ENCODE measurements at regions not wholly inside any gene's neighbourhood (a gene's known extent, or its start where the extent isn't known, plus 50 kb on each side); places are given as distances from the start of the nearest gene placed in this dataset.

DNA sequence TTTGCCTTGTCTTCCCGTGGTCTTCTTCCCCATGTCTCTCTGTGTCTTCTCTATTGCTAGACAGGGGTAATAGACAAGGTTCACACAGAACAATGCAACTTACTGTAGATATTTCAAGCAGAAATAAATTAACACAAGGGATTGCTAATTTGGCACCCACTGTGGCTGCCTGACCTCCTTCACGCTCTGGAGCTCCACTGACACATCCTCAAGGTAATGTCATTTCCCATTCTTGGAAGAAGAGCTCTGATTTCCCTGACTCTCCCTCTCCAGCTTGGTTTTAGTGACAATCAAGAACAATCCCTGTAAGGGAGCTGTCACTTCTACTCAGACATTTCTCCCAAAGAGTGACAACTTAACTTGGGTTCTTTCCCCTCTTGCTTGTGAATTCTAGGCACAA lies 105.4 kb upstream of the NAP1L1 start:
- Histone ChIP-seq H3K56ac (ENCODE audit: extremely low read depth, insufficient read depth, low read length) (no peak overlapping the region), H3K27me3 (ENCODE audit: control insufficient read depth, insufficient read depth, low read length) (no peaks in the 10 kb centered on the region), H3K9me1 (ENCODE audit: insufficient read depth, low read length) (no peaks in the 10 kb centered on the region), H3K4ac (ENCODE audit: low read depth, low read length) (no peak overlapping the region), H4K20me1 (ENCODE audit: insufficient read depth, low read length) (no peaks in the 10 kb centered on the region), H3K9ac (ENCODE audit: low read depth, low read length) (no peak overlapping the region), H3K79me1 (ENCODE audit: low read depth in 1 of 2, low read length in 2 of 2) (no peaks in the 10 kb centered on the region), H2BK120ac (ENCODE audit: low read depth, low read length) (no peak overlapping the region), H3K23ac (ENCODE audit: low read depth, low read length) (no peak overlapping the region), H2BK15ac (ENCODE audit: low read depth, low read length) (no peak overlapping the region), H2AK5ac (ENCODE audit: low read depth, low read length) (peak overlapping the region; percentile 17; the same call in 1 of the 2 replicates), H2AFZ (replicated peaks; ENCODE audit: low read length, poor library complexity) (no peak overlapping the region), H2BK5ac (ENCODE audit: low read depth, low read length, poor library complexity, severe bottlenecking) (no peak overlapping the region), H3K18ac (ENCODE audit: low read depth, low read length) (no peak overlapping the region), H3K4me2 (ENCODE audit: low read depth, low read length) (no peak overlapping the region), H4K91ac (ENCODE audit: insufficient read depth, low read depth, low read length) (no peak overlapping the region), H3K4me1 (ENCODE audit: control insufficient read depth, insufficient read depth, low read length) (peaks cover 1% of the 10 kb centered on the region; the same call in 1 of the 2 replicates), H2AK9ac (replicated peaks; ENCODE audit: low read depth, low read length, poor library complexity) (no peak overlapping the region), H3K9me3 (ENCODE audit: control insufficient read depth, insufficient read depth, low read length) (no peaks in the 10 kb centered on the region), H3K36me3 (ENCODE audit: control insufficient read depth, insufficient read depth, low read length) (no peaks in the 10 kb centered on the region), H3K14ac (replicated peaks; ENCODE audit: low read depth, low read length) (no peak overlapping the region), H2BK20ac (ENCODE audit: low read depth, low read length) (no peak overlapping the region), H3K4me3 (ENCODE audit: insufficient read depth, low read depth, low read length) (no peak overlapping the region), H4K5ac (ENCODE audit: low read depth, low read length) (no peak overlapping the region), H3K27ac (ENCODE audit: insufficient read depth, low read length) (no peak overlapping the region), H4K8ac (ENCODE audit: low read depth in 2 of 2, low read length in 2 of 2) (no peak overlapping the region)
- BruUV-seq (replicated peaks), result no TSS peak
- ATAC-seq (ENCODE audit: low read depth), result no peak
- ChIA-PET CTCF (no interaction called here), POLR2A (ENCODE audit: unreplicated experiment) (no interaction called here)
- TF ChIP-seq NFE2L2 (IDR thresholded peaks at IDR 0.05; ENCODE audit: low read depth, low read length), result no peak
- TF ChIP-seq RAD21 (IDR thresholded peaks at IDR 0.05; ENCODE audit: low read length), result no peak
- TF ChIP-seq, protein P1, sequence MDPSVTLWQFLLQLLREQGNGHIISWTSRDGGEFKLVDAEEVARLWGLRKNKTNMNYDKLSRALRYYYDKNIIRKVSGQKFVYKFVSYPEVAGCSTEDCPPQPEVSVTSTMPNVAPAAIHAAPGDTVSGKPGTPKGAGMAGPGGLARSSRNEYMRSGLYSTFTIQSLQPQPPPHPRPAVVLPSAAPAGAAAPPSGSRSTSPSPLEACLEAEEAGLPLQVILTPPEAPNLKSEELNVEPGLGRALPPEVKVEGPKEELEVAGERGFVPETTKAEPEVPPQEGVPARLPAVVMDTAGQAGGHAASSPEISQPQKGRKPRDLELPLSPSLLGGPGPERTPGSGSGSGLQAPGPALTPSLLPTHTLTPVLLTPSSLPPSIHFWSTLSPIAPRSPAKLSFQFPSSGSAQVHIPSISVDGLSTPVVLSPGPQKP (IDR thresholded peaks at IDR 0.05; ENCODE audit: borderline replicate concordance, low read depth, low read length), result no peak
- no peak for TF ChIP-seq CHD1 (IDR thresholded peaks at IDR 0.05; ENCODE audit: low read depth, low read length)
- no peak for TF ChIP-seq BHLHE40 (IDR thresholded peaks at IDR 0.05; ENCODE audit: low read depth, low read length)
- no peak for TF ChIP-seq MAZ (IDR thresholded peaks at IDR 0.05; ENCODE audit: borderline replicate concordance, low read depth, low read length)
- TF ChIP-seq MXI1 (IDR thresholded peaks at IDR 0.05; ENCODE audit: borderline replicate concordance, low read depth, low read length), result no peak
- no peak for TF ChIP-seq POLR2A (IDR thresholded peaks at IDR 0.05; ENCODE audit: low read depth, low read length)
- TF ChIP-seq RCOR1 (IDR thresholded peaks at IDR 0.05; ENCODE audit: insufficient replicate concordance, low read length), result no peak
- TF ChIP-seq, protein P2, sequence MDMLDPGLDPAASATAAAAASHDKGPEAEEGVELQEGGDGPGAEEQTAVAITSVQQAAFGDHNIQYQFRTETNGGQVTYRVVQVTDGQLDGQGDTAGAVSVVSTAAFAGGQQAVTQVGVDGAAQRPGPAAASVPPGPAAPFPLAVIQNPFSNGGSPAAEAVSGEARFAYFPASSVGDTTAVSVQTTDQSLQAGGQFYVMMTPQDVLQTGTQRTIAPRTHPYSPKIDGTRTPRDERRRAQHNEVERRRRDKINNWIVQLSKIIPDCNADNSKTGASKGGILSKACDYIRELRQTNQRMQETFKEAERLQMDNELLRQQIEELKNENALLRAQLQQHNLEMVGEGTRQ (IDR thresholded peaks at IDR 0.05; ENCODE audit: low read depth, low read length), result no peak
- no peak for TF ChIP-seq SMC3 (IDR thresholded peaks at IDR 0.05; ENCODE audit: low read depth, low read length)
- no peak for TF ChIP-seq MAFK (IDR thresholded peaks at IDR 0.05; ENCODE audit: low read depth, low read length)
- TF ChIP-seq RFX5 (IDR thresholded peaks at IDR 0.05; ENCODE audit: low read depth, low read length), result no peak
- no peak for TF ChIP-seq FOS (IDR thresholded peaks at IDR 0.05; ENCODE audit: low read depth, low read length)
- no peak for TF ChIP-seq CEBPB (IDR thresholded peaks at IDR 0.05; ENCODE audit: low read depth, low read length)
- TF ChIP-seq, protein P3, sequence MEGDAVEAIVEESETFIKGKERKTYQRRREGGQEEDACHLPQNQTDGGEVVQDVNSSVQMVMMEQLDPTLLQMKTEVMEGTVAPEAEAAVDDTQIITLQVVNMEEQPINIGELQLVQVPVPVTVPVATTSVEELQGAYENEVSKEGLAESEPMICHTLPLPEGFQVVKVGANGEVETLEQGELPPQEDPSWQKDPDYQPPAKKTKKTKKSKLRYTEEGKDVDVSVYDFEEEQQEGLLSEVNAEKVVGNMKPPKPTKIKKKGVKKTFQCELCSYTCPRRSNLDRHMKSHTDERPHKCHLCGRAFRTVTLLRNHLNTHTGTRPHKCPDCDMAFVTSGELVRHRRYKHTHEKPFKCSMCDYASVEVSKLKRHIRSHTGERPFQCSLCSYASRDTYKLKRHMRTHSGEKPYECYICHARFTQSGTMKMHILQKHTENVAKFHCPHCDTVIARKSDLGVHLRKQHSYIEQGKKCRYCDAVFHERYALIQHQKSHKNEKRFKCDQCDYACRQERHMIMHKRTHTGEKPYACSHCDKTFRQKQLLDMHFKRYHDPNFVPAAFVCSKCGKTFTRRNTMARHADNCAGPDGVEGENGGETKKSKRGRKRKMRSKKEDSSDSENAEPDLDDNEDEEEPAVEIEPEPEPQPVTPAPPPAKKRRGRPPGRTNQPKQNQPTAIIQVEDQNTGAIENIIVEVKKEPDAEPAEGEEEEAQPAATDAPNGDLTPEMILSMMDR (conservative IDR thresholded peaks at IDR 0.05; ENCODE audit: low read depth, low read length), result no peak
- in situ Hi-C loops (cut with MboI; ENCODE audit: low sequenced_read_pairs) (no loop called here), intact Hi-C loops (cut with micrococcal nuclease) (no loop called here), dilution Hi-C loops (cut with HindIII; ENCODE audit: low sequenced_read_pairs, unreplicated experiment) (no loop called here)
- no peak for DNase-seq
- no CpG with 5 or more reads among the region's 2 CpGs for WGBS, 2 experiments (ENCODE audit: extremely low coverage in 2 of 2, insufficient read length in 1 of 2)
